PC-9 (cell line): ENCODE measurements at regions not wholly inside any gene's neighbourhood (a gene's known extent, or its start where the extent isn't known, plus 50 kb on each side); places are given as distances from the start of the nearest gene placed in this dataset.

Experiments
- CTCF ChIP-seq: fragments of 200-600 bp; sonication (generic); conservative IDR thresholded peaks from 2 replicates; pipeline ENCODE4 v1.6.1; 2017; ENCODE audit warnings: mixed run types, antibody characterized with exemption, mild to moderate bottlenecking, moderate library complexity
- EZH2 ChIP-seq: fragments of 200-600 bp; sonication (generic); IDR thresholded peaks from 2 replicates; pipeline ENCODE4 v1.8.0; 2017; ENCODE audit warnings: antibody characterized with exemption, low read depth

DNA sequence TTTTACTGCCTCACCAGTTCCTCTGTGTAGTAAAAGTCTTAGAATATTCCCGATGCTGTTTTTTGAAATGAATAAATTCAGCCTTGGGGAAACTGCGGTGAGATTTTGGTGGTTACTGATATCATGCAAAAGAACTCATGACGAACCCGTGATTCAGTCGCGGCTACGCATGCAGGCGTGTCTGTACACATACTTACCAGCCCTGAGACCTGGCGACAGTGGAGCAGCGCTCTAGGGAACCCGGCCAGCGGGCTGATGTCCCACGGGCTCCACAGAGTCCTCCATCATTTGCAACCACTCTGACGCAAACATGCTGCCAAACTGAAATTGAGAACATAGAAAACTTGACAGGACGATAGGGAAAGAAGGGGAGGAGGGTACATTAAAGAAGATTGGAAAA lies 315.6 kb upstream of the DAB2 start:
- TF ChIP-seq CTCF (no peak), EZH2 (no peak)
